Suprapubic skin (tissue), 4 donors: ENCODE measurements at regions not wholly inside any gene's neighbourhood (a gene's known extent, or its start where the extent isn't known, plus 50 kb on each side); places are given as distances from the start of the nearest gene placed in this dataset.

ENCODE experiments used
- POLR2A ChIP-seq, 2 donors: fragments of 450-650 bp; IDR thresholded peaks; one replicate each; pipeline ENCODE4 v1.6.1; 2017; ENCODE audit warnings: antibody characterized with exemption in 2 of 2, mild to moderate bottlenecking in 2 of 2, moderate library complexity in 2 of 2
- POLR2AphosphoS5 ChIP-seq, 3 donors: sonication (generic); formaldehyde crosslinking; IDR thresholded peaks; one replicate each; pipeline ENCODE4 v1.6.1; 2017; ENCODE audit warnings: antibody characterized with exemption in 3 of 3
- TF ChIP-seq, protein P1 (sequence below), 2 donors: fragments of 200-600 bp in 1 of 2; fragments of 450-650 bp in 1 of 2; sonication (generic) in 1 of 2; IDR thresholded peaks; one replicate each; pipeline ENCODE4 v1.5.1; 2016 to 2019; ENCODE audit warnings: antibody characterized with exemption in 2 of 2, mild to moderate bottlenecking in 1 of 2, moderate library complexity in 1 of 2

DNA sequence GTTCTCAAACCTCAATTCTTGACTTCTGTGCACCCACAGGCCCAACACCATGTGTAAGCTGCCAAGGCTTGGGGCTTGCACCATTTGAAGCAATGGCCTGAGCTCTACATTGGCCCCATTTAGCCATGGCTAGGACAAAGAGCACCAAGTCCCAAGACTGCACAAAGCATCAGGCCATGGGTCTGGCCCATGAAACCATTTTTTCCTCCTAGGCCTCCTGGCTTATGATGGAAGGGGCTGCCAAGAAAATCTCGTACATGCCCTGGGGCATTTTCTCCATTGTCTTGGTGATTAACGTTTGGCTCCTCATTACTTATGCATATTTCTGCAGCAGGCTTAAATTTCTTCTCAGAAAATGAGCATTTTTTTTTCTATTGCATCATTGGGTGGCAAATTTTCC, 1128.7 kb upstream of the ADGRB3 start:
- TF ChIP-seq, protein P1, sequence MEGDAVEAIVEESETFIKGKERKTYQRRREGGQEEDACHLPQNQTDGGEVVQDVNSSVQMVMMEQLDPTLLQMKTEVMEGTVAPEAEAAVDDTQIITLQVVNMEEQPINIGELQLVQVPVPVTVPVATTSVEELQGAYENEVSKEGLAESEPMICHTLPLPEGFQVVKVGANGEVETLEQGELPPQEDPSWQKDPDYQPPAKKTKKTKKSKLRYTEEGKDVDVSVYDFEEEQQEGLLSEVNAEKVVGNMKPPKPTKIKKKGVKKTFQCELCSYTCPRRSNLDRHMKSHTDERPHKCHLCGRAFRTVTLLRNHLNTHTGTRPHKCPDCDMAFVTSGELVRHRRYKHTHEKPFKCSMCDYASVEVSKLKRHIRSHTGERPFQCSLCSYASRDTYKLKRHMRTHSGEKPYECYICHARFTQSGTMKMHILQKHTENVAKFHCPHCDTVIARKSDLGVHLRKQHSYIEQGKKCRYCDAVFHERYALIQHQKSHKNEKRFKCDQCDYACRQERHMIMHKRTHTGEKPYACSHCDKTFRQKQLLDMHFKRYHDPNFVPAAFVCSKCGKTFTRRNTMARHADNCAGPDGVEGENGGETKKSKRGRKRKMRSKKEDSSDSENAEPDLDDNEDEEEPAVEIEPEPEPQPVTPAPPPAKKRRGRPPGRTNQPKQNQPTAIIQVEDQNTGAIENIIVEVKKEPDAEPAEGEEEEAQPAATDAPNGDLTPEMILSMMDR (IDR thresholded peaks at IDR 0.05): no peak
- TF ChIP-seq POLR2A (IDR thresholded peaks at IDR 0.05) (no peak), POLR2AphosphoS5 (IDR thresholded peaks at IDR 0.05) (no peak)
